Breast epithelium (tissue), 3 donors: ENCODE measurements at regions not wholly inside any gene's neighbourhood (a gene's known extent, or its start where the extent isn't known, plus 50 kb on each side); places are given as distances from the start of the nearest gene placed in this dataset.

Experiments used
- CTCF ChIP-seq, 3 donors: fragments of 450-650 bp; IDR thresholded peaks; one replicate each; pipeline ENCODE4 v1.5.1; 2016 to 2017; ENCODE audit warnings: antibody characterized with exemption in 3 of 3, mild to moderate bottlenecking in 3 of 3, moderate library complexity in 3 of 3
- POLR2A ChIP-seq: fragments of 450-650 bp; IDR thresholded peaks from one replicate; pipeline ENCODE4 v1.6.1; 2016; ENCODE audit warnings: antibody characterized with exemption, mild to moderate bottlenecking, moderate library complexity

- TF ChIP-seq CTCF (IDR thresholded peaks at IDR 0.05) (no peak), POLR2A (no peak)
Observed at GRCh38 chr11:95565724-95566141, 223.8 kb downstream of the FAM76B start.
